ENCODE measurements at regions not wholly inside any gene's neighbourhood (a gene's known extent, or its start where the extent isn't known, plus 50 kb on each side); places are given as distances from the start of the nearest gene placed in this dataset.

GRCh38 chr10:83469728-83470331 lies 669.5 kb upstream of the GHITM start:
- H3K4me1 Mint-ChIP-seq (ENCODE audit: low read depth, unreplicated experiment): peaks cover 4% of the 10 kb centered on the region
- no peaks in the 10 kb centered on the region for H3K9me3 Mint-ChIP-seq (ENCODE audit: unreplicated experiment)
- DNase-seq: no peak
- peaks cover 2% of the 10 kb centered on the region for H3K27me3 Mint-ChIP-seq (ENCODE audit: unreplicated experiment)
- H3K27ac Mint-ChIP-seq (ENCODE audit: unreplicated experiment): no peak overlapping the region
- H3K36me3 Mint-ChIP-seq (ENCODE audit: unreplicated experiment): no peaks in the 10 kb centered on the region
- no peak overlapping the region for H3K4me3 Mint-ChIP-seq (ENCODE audit: unreplicated experiment)
- TF ChIP-seq, protein P1, sequence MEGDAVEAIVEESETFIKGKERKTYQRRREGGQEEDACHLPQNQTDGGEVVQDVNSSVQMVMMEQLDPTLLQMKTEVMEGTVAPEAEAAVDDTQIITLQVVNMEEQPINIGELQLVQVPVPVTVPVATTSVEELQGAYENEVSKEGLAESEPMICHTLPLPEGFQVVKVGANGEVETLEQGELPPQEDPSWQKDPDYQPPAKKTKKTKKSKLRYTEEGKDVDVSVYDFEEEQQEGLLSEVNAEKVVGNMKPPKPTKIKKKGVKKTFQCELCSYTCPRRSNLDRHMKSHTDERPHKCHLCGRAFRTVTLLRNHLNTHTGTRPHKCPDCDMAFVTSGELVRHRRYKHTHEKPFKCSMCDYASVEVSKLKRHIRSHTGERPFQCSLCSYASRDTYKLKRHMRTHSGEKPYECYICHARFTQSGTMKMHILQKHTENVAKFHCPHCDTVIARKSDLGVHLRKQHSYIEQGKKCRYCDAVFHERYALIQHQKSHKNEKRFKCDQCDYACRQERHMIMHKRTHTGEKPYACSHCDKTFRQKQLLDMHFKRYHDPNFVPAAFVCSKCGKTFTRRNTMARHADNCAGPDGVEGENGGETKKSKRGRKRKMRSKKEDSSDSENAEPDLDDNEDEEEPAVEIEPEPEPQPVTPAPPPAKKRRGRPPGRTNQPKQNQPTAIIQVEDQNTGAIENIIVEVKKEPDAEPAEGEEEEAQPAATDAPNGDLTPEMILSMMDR (IDR thresholded peaks at IDR 0.05; ENCODE audit: partially characterized antibody, unreplicated experiment): no peak

- Mint-ChIP-seq H3K27me3 (ENCODE audit: unreplicated experiment) (no peaks in the 10 kb centered on the region), H3K27ac (ENCODE audit: unreplicated experiment) (no peak overlapping the region), H3K9me3 (ENCODE audit: unreplicated experiment) (no peaks in the 10 kb centered on the region), H3K4me1 (ENCODE audit: low read depth, unreplicated experiment) (no peaks in the 10 kb centered on the region), H3K4me3 (ENCODE audit: unreplicated experiment) (no peak overlapping the region), H3K36me3 (ENCODE audit: unreplicated experiment) (peaks cover 6% of the 10 kb centered on the region)
- TF ChIP-seq, protein P1 (IDR thresholded peaks at IDR 0.05; ENCODE audit: partially characterized antibody, unreplicated experiment): no peak
- no peak for DNase-seq
Observed at GRCh38 chr10:83476211-83476610, 663.1 kb upstream of the GHITM start.

DNA sequence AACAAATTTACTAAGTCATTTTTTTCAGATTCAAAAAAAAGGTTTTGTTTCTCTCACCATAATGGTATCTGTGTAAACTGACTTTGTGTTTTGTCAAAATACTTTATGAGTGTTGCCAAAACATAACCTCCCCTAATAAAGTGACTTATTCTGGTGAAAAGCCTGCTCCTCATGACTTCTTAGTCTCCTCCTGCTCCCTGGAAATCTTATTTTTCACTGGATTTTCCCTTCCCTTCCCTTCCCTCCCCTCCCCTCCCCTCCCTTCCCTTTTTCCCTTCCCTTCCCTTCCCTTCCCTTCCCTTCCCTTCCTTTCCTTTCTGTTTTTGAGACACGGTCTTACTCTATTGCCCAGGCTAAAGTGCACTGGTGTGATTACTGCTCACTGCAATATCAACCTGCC lies 650.1 kb upstream of the GHITM start:
- TF ChIP-seq, protein P1 (IDR thresholded peaks at IDR 0.05; ENCODE audit: partially characterized antibody, unreplicated experiment): no peak
- no peak for DNase-seq
- no peak overlapping the region for H3K4me3 Mint-ChIP-seq (ENCODE audit: unreplicated experiment)
- no peaks in the 10 kb centered on the region for H3K36me3 Mint-ChIP-seq (ENCODE audit: unreplicated experiment)
- no peaks in the 10 kb centered on the region for H3K9me3 Mint-ChIP-seq (ENCODE audit: unreplicated experiment)
- no peak overlapping the region for H3K27ac Mint-ChIP-seq (ENCODE audit: unreplicated experiment)
- H3K27me3 Mint-ChIP-seq (ENCODE audit: unreplicated experiment): no peaks in the 10 kb centered on the region
- H3K4me1 Mint-ChIP-seq (ENCODE audit: low read depth, unreplicated experiment): no peaks in the 10 kb centered on the region

GRCh38 chr10:83492004-83492403 lies 647.3 kb upstream of the GHITM start:
- no peaks in the 10 kb centered on the region for H3K4me1 Mint-ChIP-seq (ENCODE audit: low read depth, unreplicated experiment)

GRCh38 chr10:83512681-83513080 lies 626.6 kb upstream of the GHITM start:
- Mint-ChIP-seq H3K27ac (ENCODE audit: unreplicated experiment) (no peak overlapping the region), H3K4me1 (ENCODE audit: low read depth, unreplicated experiment) (peaks cover 14% of the 10 kb centered on the region), H3K4me3 (ENCODE audit: unreplicated experiment) (no peak overlapping the region), H3K36me3 (ENCODE audit: unreplicated experiment) (no peaks in the 10 kb centered on the region), H3K9me3 (ENCODE audit: unreplicated experiment) (peaks cover 2% of the 10 kb centered on the region), H3K27me3 (ENCODE audit: unreplicated experiment) (no peaks in the 10 kb centered on the region)
- TF ChIP-seq, protein P1 (IDR thresholded peaks at IDR 0.05; ENCODE audit: partially characterized antibody, unreplicated experiment): no peak
- DNase-seq: no peak

More at GRCh38 chr10:83492004-83492403, 647.3 kb upstream of the GHITM start:
- Mint-ChIP-seq H3K36me3 (ENCODE audit: unreplicated experiment) (no peaks in the 10 kb centered on the region), H3K4me3 (ENCODE audit: unreplicated experiment) (no peak overlapping the region), H3K9me3 (ENCODE audit: unreplicated experiment) (no peaks in the 10 kb centered on the region), H3K27ac (ENCODE audit: unreplicated experiment) (no peak overlapping the region), H3K27me3 (ENCODE audit: unreplicated experiment) (no peaks in the 10 kb centered on the region)
- TF ChIP-seq, protein P1 (IDR thresholded peaks at IDR 0.05; ENCODE audit: partially characterized antibody, unreplicated experiment): no peak
- DNase-seq: no peak

Data from glutamatergic neuron (in vitro differentiated cells).